ELF-1 (cell line): ENCODE measurements at regions not wholly inside any gene's neighbourhood (a gene's known extent, or its start where the extent isn't known, plus 50 kb on each side); places are given as distances from the start of the nearest gene placed in this dataset.
A peak's percentile ranks its signal among the peaks of the same experiment; 100 is the strongest.
"Not testable (repeated sequence)": the region's sequence is repeated elsewhere in the genome, so short reads cannot be mapped to it uniquely, and the experiment has no call there.

Source experiments
- DNase-seq: peaks from one replicate; pipeline ENCODE4 v3.0.0-alpha.2; 2016; ENCODE audit warnings: low read depth, low spot score

- no peak for DNase-seq
Measured at GRCh38 chr5:154557548-154557947, 79.5 kb upstream of the HAND1 start.

- no peak for DNase-seq
Measured at GRCh38 chr5:154547551-154547950, 69.5 kb upstream of the HAND1 start.

DNA sequence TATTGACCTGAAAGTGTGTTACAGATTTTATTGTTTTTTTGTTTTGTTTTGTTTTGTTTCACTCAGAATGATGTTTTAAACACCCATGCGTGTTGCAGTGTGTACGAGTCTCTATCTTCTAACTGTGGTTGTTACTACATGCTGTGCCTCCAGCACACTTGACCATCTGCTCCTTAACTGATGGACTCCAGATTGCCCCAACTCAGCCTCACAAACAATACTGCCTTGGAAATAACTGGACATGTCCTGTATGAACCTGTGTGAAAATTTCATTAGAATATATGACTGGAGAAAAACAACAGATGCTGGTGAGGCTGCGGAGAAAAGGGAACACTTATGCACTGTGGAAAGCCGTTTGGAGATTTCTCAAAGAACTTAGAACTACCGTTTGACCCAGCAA is 68.7 kb upstream of the HAND1 start:
- no peak for DNase-seq

GRCh38 chr5:154544646-154545045 is 66.6 kb upstream of the HAND1 start:
- DNase-seq, result no peak

DNA sequence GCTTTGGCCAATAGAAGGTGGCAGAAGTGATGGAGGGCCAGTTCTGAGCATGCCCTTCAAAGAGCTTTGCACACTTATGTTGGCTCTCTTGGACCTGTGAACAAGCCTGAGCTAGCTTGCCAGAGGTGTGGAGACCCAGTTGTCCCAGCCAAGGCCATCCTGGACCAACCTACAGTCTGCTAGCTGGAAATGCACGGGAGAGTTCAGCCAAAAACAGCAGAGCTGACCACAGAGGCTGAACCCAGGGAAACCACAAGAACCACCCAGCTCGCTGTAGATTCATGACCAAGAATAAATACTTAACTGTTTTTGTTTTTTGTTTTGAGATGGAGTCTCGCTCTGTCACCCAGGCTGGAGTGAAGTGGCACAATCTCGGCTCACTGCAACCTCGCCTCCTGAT is 65.4 kb upstream of the HAND1 start:
- DNase-seq, result no peak

DNA sequence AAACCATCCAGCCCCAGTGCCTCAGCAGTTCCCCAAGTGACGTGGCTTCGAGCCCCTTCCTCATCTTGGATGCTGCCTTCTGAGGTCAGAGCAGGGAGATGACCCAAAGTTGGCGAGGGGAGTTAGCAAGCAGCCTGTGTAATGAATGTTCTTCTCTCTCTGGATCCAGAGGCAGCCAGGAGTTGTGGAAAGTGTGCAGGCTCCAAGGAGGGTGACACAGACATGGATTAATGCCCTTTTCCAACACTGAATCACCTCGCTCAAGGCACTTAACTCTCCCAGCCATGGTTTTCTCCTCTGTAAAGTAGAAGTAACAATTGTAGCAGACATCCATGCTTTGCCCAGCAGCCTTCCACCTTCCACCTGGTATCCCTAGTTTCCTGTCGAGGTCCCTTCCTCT is 64.6 kb upstream of the HAND1 start:
- no peak for DNase-seq

GRCh38 chr5:154542000-154542399 is 64.0 kb upstream of the HAND1 start:
- DNase-seq, result no peak

DNA sequence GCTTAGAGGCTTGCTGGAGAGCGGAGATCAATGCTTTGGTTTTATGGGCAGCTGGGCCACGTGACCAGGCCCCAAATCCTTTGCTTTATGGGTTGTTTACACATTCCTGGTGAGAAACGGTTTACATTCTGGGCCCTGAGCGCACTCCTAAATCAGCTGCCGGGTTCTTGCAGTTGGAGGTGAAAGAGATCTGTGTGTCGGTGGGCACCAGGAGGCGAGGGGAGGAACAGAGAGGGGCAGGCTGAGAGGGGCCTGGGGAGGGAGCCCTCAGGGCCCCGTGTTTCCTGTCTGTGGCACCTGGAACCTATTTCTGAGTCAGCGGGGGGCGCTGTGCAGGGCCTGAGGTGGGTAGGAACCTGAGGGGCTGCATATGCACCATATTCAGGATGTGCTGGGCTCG is 63.5 kb upstream of the HAND1 start:
- DNase-seq, result peak; percentile 85

DNA sequence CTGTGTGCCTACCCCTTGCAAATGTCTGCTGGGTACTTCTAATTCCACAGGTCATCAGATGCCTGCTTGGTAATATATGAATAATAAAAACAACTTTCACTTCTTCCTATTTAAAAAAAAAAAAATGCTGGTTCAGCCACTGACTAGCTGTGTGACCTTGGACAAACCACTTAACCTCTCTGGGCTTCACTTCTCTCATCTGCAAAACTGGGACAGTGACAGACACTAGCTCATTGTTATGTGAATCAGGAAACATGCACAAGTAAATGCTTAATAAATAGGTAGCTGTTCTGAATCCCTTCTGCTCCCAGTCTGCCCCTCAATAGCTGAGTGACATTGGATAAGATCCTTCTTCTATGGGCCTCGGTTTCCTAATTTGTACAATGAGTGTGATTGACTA is 62.6 kb upstream of the HAND1 start:
- DNase-seq, result no peak

GRCh38 chr5:154538492-154538891 is 60.5 kb upstream of the HAND1 start:
- DNase-seq, result no peak

- not testable (repeated sequence) for DNase-seq
Measured at GRCh38 chr5:154536439-154536838, 58.4 kb upstream of the HAND1 start.

- no peak for DNase-seq
Measured at GRCh38 chr5:154535535-154535934, 57.5 kb upstream of the HAND1 start.

DNA sequence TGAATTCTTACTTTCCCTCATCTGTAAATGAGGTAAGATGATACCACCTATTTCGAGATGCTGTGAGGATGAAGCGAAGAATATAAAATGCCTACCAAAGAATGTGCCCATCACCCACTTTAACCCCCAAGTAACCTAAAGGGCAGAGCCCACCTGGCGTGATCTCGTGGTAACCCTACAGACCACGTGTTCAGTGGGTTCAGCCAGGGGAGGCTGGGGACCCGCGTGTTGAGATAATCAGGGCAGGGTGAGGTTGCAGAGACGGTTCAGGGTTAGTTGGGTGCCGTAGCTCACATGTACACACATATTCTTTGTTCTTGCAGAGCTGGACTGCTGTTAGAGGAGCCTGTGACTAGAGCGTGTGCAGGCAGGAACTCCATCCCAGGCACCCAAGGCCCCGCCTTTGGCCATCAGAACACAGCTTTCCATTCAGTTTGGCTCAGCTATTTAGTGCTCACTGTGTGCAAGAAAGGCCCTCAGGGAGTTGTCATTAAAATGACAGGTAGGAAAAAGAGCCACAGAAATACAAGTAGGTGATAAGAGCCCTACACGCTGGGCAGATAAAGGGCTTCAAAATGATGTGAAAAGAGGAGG is 56.5 kb upstream of the HAND1 start:
- DNase-seq, result peak; percentile 48

- DNase-seq, result no peak
Measured at GRCh38 chr5:154529282-154529681, 51.3 kb upstream of the HAND1 start.

DNA sequence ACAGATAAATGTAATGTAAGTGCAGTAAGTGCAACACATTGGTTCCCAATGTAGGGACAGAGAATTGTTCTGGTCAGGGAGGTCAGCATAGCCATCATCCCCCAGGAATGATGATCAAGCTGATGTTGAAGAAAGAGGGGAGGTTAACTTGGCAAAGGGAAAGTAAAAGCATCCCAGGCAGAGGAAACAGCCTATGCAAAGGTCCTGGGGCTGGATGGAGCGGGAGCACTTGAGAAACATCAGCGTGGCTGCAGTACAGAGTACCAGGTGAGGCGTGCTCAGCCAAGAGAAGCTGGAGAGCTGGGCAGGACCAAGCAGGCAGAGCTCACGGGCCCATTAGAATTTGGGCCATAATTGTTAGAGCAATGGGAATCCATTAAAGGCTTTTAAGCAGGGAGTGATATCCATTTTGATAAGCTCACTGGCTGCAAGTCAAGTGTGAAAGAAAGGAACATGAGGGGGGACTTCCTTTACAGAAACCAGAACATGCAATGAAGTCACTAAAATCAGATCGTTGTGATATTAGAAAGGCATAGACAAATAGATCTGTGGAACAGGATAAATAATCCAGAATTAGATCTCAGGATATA is 50.1 kb upstream of the HAND1 start:
- no peak for DNase-seq
